Mammary epithelial cell (primary cell): ENCODE measurements at regions not wholly inside any gene's neighbourhood (a gene's known extent, or its start where the extent isn't known, plus 50 kb on each side); places are given as distances from the start of the nearest gene placed in this dataset.

ENCODE experiments used
- EZH2 ChIP-seq: IDR thresholded peaks from 2 replicates; pipeline ENCODE4 v1.6.1; 2012; ENCODE audit warnings: low read length, inconsistent platforms, borderline replicate concordance
- TF ChIP-seq, protein P1 (sequence below), 2 donors: IDR thresholded peaks in 1 of 2; conservative IDR thresholded peaks in 1 of 2; 2 replicates each; pipeline ENCODE4 v1.5.1; 2011 to 2012; ENCODE audit warnings: inconsistent platforms in 2 of 2, low read length in 2 of 2, mild to moderate bottlenecking in 2 of 2, control low read depth in 1 of 2, low read depth in 1 of 2; ENCODE audit not compliant: insufficient read depth in 1 of 2; ENCODE audit errors: extremely low read depth in 1 of 2

GRCh38 chr2:150750720-150751119 is 263.3 kb upstream of the RND3 start:
- TF ChIP-seq, protein P1, sequence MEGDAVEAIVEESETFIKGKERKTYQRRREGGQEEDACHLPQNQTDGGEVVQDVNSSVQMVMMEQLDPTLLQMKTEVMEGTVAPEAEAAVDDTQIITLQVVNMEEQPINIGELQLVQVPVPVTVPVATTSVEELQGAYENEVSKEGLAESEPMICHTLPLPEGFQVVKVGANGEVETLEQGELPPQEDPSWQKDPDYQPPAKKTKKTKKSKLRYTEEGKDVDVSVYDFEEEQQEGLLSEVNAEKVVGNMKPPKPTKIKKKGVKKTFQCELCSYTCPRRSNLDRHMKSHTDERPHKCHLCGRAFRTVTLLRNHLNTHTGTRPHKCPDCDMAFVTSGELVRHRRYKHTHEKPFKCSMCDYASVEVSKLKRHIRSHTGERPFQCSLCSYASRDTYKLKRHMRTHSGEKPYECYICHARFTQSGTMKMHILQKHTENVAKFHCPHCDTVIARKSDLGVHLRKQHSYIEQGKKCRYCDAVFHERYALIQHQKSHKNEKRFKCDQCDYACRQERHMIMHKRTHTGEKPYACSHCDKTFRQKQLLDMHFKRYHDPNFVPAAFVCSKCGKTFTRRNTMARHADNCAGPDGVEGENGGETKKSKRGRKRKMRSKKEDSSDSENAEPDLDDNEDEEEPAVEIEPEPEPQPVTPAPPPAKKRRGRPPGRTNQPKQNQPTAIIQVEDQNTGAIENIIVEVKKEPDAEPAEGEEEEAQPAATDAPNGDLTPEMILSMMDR (conservative IDR thresholded peaks at IDR 0.05 in 1 of 2, IDR thresholded peaks at IDR 0.05 in 1 of 2; ENCODE audit: extremely low read depth in 1 of 2, insufficient read depth in 1 of 2, low read depth in 1 of 2, low read length in 2 of 2) = no peak
- no peak for TF ChIP-seq EZH2
